ENCODE measurements at regions not wholly inside any gene's neighbourhood (a gene's known extent, or its start where the extent isn't known, plus 50 kb on each side); places are given as distances from the start of the nearest gene placed in this dataset.

- Histone ChIP-seq H3K27ac (ENCODE audit: low read depth, low read length) (no peak overlapping the region), H3K4me2 (ENCODE audit: low read depth, low read length, poor library complexity, severe bottlenecking) (no peak overlapping the region), H3K36me3 (ENCODE audit: low read length) (no peaks in the 10 kb centered on the region), H3K4me3 (ENCODE audit: insufficient read depth, low read length, poor library complexity, severe bottlenecking) (no peak overlapping the region), H3K9ac (ENCODE audit: low read length) (no peak overlapping the region), H3K9me3 (ENCODE audit: insufficient read depth, low read length) (no peaks in the 10 kb centered on the region), H3K27me3 (ENCODE audit: low read length) (no peaks in the 10 kb centered on the region), H2AFZ (ENCODE audit: low read depth, low read length, severe bottlenecking) (no peak overlapping the region), H4K20me1 (ENCODE audit: low read depth, low read length) (no peaks in the 10 kb centered on the region), H3K9me2 (replicated peaks; ENCODE audit: insufficient read depth, low read length) (no peaks in the 10 kb centered on the region), H3F3A (ENCODE audit: insufficient read depth) (no peaks in the 10 kb centered on the region), H3K79me2 (ENCODE audit: insufficient read depth, low read length) (no peaks in the 10 kb centered on the region)
- no peak for TF ChIP-seq CTCF (IDR thresholded peaks at IDR 0.05; ENCODE audit: insufficient read depth, low read length, poor library complexity, severe bottlenecking)
Measured at GRCh38 chr9:14372437-14373335, 58.7 kb upstream of the NFIB start.

- Histone ChIP-seq H3K27me3 (ENCODE audit: low read length) (no peaks in the 10 kb centered on the region), H3K4me2 (ENCODE audit: low read depth, low read length, poor library complexity, severe bottlenecking) (no peak overlapping the region), H2AFZ (ENCODE audit: low read depth, low read length, severe bottlenecking) (no peak overlapping the region), H3K9me2 (replicated peaks; ENCODE audit: insufficient read depth, low read length) (no peaks in the 10 kb centered on the region), H3K9ac (ENCODE audit: low read length) (no peak overlapping the region), H3K36me3 (ENCODE audit: low read length) (no peaks in the 10 kb centered on the region), H4K20me1 (ENCODE audit: low read depth, low read length) (no peaks in the 10 kb centered on the region), H3K27ac (ENCODE audit: low read depth, low read length) (no peak overlapping the region), H3F3A (ENCODE audit: insufficient read depth) (no peaks in the 10 kb centered on the region), H3K9me3 (ENCODE audit: insufficient read depth, low read length) (no peaks in the 10 kb centered on the region), H3K4me3 (ENCODE audit: insufficient read depth, low read length, poor library complexity, severe bottlenecking) (no peak overlapping the region), H3K79me2 (ENCODE audit: insufficient read depth, low read length) (no peaks in the 10 kb centered on the region)
- TF ChIP-seq CTCF (IDR thresholded peaks at IDR 0.05; ENCODE audit: insufficient read depth, low read length, poor library complexity, severe bottlenecking), result no peak
- no peak for TF ChIP-seq EZH2phosphoT487 (conservative IDR thresholded peaks at IDR 0.05; ENCODE audit: low read length)
Measured at GRCh38 chr9:14369011-14369410, 55.1 kb upstream of the NFIB start.

GRCh38 chr9:14366076-14366475 is 52.1 kb upstream of the NFIB start:
- Histone ChIP-seq H3K4me2 (ENCODE audit: low read depth, low read length, poor library complexity, severe bottlenecking) (no peak overlapping the region), H3K4me3 (ENCODE audit: insufficient read depth, low read length, poor library complexity, severe bottlenecking) (no peak overlapping the region), H2AFZ (ENCODE audit: low read depth, low read length, severe bottlenecking) (no peak overlapping the region), H3K9ac (ENCODE audit: low read length) (no peak overlapping the region), H3K27me3 (ENCODE audit: low read length) (no peaks in the 10 kb centered on the region), H3F3A (ENCODE audit: insufficient read depth) (no peaks in the 10 kb centered on the region), H3K9me2 (replicated peaks; ENCODE audit: insufficient read depth, low read length) (no peaks in the 10 kb centered on the region), H3K9me3 (ENCODE audit: insufficient read depth, low read length) (no peaks in the 10 kb centered on the region), H3K36me3 (ENCODE audit: low read length) (no peaks in the 10 kb centered on the region), H4K20me1 (ENCODE audit: low read depth, low read length) (no peaks in the 10 kb centered on the region), H3K27ac (ENCODE audit: low read depth, low read length) (no peak overlapping the region), H3K79me2 (ENCODE audit: insufficient read depth, low read length) (no peaks in the 10 kb centered on the region)
- TF ChIP-seq EZH2phosphoT487 (conservative IDR thresholded peaks at IDR 0.05; ENCODE audit: low read length), result no peak
- no peak for TF ChIP-seq CTCF (IDR thresholded peaks at IDR 0.05; ENCODE audit: insufficient read depth, low read length, poor library complexity, severe bottlenecking)
